HL-60 (cell line): ENCODE measurements at regions not wholly inside any gene's neighbourhood (a gene's known extent, or its start where the extent isn't known, plus 50 kb on each side); places are given as distances from the start of the nearest gene placed in this dataset.

ENCODE experiments used
- DNase-seq, 2 experiments: peaks; one replicate each; pipeline ENCODE4 v3.0.0-alpha.2; 2010 to 2020; ENCODE audit warnings: low read depth in 1 of 2, low spot score in 1 of 2
- H3K27ac ChIP-seq: fragments of 250-450 bp; sonication (Bioruptor Pico); replicated peaks from 2 replicates; pipeline ENCODE4 v1.5.1; 2020; ENCODE audit warnings: mild to moderate bottlenecking, moderate library complexity
- H3K27me3 ChIP-seq: fragments of 250-450 bp; sonication (Bioruptor Pico); 2 replicates; pipeline ENCODE4 v1.5.1; 2021; ENCODE audit warnings: mild to moderate bottlenecking, moderate library complexity; ENCODE audit not compliant: insufficient read depth, poor library complexity, severe bottlenecking
- H3K4me3 ChIP-seq: replicated peaks from 2 replicates; pipeline ENCODE4 v1.5.1; 2011; ENCODE audit warnings: mild to moderate bottlenecking, control low read depth, low read length; ENCODE audit not compliant: insufficient read depth
- GABPA ChIP-seq: IDR thresholded peaks from 2 replicates; pipeline ENCODE4 v1.6.1; 2012; ENCODE audit warnings: low read depth
- POLR2AphosphoS5 ChIP-seq: IDR thresholded peaks from 2 replicates; pipeline ENCODE4 v1.6.1; 2012; ENCODE audit warnings: low read depth
- SPI1 ChIP-seq: IDR thresholded peaks from 2 replicates; pipeline ENCODE4 v1.6.1; 2012; ENCODE audit warnings: low read depth, mild to moderate bottlenecking, borderline replicate concordance
- TF ChIP-seq, protein P1 (sequence below): IDR thresholded peaks from one replicate; pipeline ENCODE4 v1.5.1; 2011; ENCODE audit warnings: low read length, control low read depth, inconsistent platforms; ENCODE audit not compliant: insufficient read depth
- TF ChIP-seq, protein P2 (sequence below): IDR thresholded peaks from 2 replicates; pipeline ENCODE4 v1.6.1; 2012; ENCODE audit warnings: low read depth; ENCODE audit not compliant: insufficient replicate concordance

DNA sequence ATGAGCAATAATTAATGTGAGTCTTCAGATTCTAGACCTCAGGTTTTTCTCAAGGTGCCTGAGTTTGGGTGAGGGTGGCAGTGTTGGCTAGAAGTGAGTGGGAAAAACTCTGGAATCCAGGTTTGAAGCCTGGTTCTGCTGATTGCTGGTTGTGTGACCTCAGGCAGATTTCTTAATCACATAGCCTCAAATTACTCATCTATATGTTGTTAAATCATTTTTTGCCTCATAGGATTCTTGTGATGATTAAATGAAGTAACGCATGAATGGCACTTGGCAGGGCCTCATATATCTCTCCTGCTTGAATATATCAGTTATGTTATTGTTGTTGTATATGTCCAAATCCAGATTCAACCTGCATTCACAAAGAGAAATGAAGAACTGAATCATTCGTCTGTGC lies 60.5 kb downstream of the NR2F2 start:
- Histone ChIP-seq H3K27me3 (no peaks in the 10 kb centered on the region), H3K27ac (no peak overlapping the region), H3K4me3 (no peak overlapping the region)
- TF ChIP-seq, protein P1, sequence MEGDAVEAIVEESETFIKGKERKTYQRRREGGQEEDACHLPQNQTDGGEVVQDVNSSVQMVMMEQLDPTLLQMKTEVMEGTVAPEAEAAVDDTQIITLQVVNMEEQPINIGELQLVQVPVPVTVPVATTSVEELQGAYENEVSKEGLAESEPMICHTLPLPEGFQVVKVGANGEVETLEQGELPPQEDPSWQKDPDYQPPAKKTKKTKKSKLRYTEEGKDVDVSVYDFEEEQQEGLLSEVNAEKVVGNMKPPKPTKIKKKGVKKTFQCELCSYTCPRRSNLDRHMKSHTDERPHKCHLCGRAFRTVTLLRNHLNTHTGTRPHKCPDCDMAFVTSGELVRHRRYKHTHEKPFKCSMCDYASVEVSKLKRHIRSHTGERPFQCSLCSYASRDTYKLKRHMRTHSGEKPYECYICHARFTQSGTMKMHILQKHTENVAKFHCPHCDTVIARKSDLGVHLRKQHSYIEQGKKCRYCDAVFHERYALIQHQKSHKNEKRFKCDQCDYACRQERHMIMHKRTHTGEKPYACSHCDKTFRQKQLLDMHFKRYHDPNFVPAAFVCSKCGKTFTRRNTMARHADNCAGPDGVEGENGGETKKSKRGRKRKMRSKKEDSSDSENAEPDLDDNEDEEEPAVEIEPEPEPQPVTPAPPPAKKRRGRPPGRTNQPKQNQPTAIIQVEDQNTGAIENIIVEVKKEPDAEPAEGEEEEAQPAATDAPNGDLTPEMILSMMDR = no peak
- TF ChIP-seq POLR2AphosphoS5 (no peak), SPI1 (no peak), GABPA (no peak)
- TF ChIP-seq, protein P2, sequence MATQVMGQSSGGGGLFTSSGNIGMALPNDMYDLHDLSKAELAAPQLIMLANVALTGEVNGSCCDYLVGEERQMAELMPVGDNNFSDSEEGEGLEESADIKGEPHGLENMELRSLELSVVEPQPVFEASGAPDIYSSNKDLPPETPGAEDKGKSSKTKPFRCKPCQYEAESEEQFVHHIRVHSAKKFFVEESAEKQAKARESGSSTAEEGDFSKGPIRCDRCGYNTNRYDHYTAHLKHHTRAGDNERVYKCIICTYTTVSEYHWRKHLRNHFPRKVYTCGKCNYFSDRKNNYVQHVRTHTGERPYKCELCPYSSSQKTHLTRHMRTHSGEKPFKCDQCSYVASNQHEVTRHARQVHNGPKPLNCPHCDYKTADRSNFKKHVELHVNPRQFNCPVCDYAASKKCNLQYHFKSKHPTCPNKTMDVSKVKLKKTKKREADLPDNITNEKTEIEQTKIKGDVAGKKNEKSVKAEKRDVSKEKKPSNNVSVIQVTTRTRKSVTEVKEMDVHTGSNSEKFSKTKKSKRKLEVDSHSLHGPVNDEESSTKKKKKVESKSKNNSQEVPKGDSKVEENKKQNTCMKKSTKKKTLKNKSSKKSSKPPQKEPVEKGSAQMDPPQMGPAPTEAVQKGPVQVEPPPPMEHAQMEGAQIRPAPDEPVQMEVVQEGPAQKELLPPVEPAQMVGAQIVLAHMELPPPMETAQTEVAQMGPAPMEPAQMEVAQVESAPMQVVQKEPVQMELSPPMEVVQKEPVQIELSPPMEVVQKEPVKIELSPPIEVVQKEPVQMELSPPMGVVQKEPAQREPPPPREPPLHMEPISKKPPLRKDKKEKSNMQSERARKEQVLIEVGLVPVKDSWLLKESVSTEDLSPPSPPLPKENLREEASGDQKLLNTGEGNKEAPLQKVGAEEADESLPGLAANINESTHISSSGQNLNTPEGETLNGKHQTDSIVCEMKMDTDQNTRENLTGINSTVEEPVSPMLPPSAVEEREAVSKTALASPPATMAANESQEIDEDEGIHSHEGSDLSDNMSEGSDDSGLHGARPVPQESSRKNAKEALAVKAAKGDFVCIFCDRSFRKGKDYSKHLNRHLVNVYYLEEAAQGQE = no peak
- DNase-seq = no peak

DNA sequence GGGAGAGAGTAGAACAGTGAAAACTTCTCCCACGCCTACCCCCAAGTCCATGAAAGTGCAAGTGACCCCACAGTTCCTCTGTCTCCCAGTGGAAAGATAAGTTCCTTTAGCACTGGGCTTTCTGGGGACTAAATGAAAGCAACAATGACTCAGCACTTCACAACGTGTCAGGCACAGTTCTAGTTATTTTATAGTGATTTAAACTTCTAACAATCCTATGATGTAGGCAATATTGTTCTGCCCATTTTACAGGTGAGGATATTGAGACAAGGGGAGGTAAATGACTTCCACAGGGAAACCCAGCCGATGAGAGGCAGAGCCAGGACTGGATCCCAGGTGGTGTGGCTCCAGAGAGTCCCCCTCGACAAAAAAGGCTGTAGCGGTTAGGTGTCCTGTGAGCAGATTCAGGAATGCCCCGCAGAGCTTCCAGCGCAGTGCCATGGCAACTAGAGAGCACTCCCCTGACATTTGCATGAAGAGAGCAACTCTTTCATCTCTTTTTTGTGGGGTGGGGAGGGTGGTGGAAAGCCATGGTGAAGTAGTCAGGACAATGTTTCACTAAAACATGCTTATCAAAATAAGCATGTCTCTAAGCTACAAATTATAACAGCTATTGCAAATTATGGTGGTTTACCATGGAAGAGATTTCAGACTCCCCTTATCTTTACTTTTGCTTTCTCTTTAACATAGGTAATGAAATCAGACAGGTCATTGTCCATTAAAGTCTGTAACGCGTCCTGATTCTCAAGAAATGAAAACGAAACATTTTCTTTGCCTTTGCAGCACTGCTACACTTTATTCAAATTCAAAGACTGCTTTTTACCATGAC lies 62.1 kb downstream of the NR2F2 start:
- no peak overlapping the region for H3K4me3 ChIP-seq
- no peak overlapping the region for H3K27ac ChIP-seq
- TF ChIP-seq, protein P2 = no peak
- TF ChIP-seq GABPA (no peak), POLR2AphosphoS5 (no peak), SPI1 (no peak)
- TF ChIP-seq, protein P1 = no peak
- H3K27me3 ChIP-seq = no peaks in the 10 kb centered on the region
- no peak for DNase-seq

DNA sequence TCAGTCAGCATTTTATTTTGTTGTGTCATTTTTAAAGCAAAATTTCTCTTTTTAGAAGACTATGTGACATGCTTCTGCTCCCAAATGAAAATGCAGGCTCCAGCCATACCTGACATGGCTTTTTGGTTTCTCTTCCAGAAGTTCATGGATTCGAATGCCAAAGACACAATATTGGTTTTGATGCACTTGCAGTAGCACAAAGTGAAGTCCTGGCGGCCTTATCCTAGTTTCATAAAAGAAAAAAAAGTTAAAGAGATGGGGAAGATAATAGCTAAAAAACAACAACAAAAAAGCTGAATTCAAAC lies 62.7 kb downstream of the NR2F2 start:
- TF ChIP-seq POLR2AphosphoS5 = no peak
- no peak for TF ChIP-seq GABPA
- TF ChIP-seq SPI1 = no peak
- TF ChIP-seq, protein P2 = no peak
- TF ChIP-seq, protein P1 = no peak
- Histone ChIP-seq H3K27me3 (no peaks in the 10 kb centered on the region), H3K4me3 (no peak overlapping the region), H3K27ac (no peak overlapping the region)
- DNase-seq = no peak
